WTC11 (cell line): ENCODE measurements at regions not wholly inside any gene's neighbourhood (a gene's known extent, or its start where the extent isn't known, plus 50 kb on each side); places are given as distances from the start of the nearest gene placed in this dataset.

Experiments
- OVOL2 ChIP-seq: fragments of 250-450 bp; sonication (Bioruptor Pico); IDR thresholded peaks from 2 replicates; pipeline ENCODE4 v1.9.0; 2021; ENCODE audit warnings: mild to moderate bottlenecking, borderline replicate concordance
- SP1 ChIP-seq: sonication (generic); formaldehyde crosslinking; conservative IDR thresholded peaks from 2 replicates; pipeline ENCODE4 v1.8.1; 2022; ENCODE audit warnings: missing genetic modification reagents
- TCF7 ChIP-seq: sonication (generic); formaldehyde crosslinking; IDR thresholded peaks from 2 replicates; pipeline ENCODE4 v1.8.0; 2022; ENCODE audit warnings: mild to moderate bottlenecking, low read depth, missing genetic modification reagents, moderate library complexity
- TF ChIP-seq, protein P1 (sequence below): fragments of 200-600 bp; IDR thresholded peaks from 2 replicates; pipeline ENCODE4 v1.8.0; 2022; ENCODE audit warnings: antibody characterized with exemption
- TF ChIP-seq, protein P2 (sequence below): fragments of 250-450 bp; sonication (Bioruptor Pico); IDR thresholded peaks from 2 replicates; pipeline ENCODE4 v2.1.2; 2022; ENCODE audit warnings: mild to moderate bottlenecking, moderate library complexity
- TF ChIP-seq, protein P3 (sequence below): sonication (generic); formaldehyde crosslinking; IDR thresholded peaks from 2 replicates; pipeline ENCODE4 v1.8.0; 2022; ENCODE audit warnings: mild to moderate bottlenecking, missing genetic modification reagents
- TF ChIP-seq, protein P4 (sequence below): sonication (generic); formaldehyde crosslinking; conservative IDR thresholded peaks from 2 replicates; pipeline ENCODE4 v1.8.1; 2022; ENCODE audit warnings: mild to moderate bottlenecking, missing genetic modification reagents

DNA sequence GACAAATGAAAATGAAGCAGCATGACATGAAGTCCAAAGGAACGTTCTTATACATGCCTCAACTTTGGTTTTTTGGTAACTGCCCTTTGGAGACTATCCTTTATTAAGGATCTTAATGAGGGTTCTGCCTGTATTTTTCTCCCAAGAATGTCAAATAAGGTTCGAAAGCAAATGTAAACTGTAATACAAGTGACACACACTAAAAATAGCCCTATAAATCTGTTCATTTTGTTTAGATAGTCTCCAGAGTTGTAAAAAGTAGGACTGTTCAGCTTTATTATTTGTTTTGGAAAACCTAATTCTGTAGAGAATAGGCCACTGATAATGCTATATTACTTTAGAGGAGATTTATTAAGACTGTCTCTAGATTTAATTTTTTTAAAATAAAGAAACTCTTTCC lies 80.5 kb upstream of the CDIN1 start:
- TF ChIP-seq, protein P1, sequence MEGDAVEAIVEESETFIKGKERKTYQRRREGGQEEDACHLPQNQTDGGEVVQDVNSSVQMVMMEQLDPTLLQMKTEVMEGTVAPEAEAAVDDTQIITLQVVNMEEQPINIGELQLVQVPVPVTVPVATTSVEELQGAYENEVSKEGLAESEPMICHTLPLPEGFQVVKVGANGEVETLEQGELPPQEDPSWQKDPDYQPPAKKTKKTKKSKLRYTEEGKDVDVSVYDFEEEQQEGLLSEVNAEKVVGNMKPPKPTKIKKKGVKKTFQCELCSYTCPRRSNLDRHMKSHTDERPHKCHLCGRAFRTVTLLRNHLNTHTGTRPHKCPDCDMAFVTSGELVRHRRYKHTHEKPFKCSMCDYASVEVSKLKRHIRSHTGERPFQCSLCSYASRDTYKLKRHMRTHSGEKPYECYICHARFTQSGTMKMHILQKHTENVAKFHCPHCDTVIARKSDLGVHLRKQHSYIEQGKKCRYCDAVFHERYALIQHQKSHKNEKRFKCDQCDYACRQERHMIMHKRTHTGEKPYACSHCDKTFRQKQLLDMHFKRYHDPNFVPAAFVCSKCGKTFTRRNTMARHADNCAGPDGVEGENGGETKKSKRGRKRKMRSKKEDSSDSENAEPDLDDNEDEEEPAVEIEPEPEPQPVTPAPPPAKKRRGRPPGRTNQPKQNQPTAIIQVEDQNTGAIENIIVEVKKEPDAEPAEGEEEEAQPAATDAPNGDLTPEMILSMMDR = no peak
- TF ChIP-seq, protein P2, sequence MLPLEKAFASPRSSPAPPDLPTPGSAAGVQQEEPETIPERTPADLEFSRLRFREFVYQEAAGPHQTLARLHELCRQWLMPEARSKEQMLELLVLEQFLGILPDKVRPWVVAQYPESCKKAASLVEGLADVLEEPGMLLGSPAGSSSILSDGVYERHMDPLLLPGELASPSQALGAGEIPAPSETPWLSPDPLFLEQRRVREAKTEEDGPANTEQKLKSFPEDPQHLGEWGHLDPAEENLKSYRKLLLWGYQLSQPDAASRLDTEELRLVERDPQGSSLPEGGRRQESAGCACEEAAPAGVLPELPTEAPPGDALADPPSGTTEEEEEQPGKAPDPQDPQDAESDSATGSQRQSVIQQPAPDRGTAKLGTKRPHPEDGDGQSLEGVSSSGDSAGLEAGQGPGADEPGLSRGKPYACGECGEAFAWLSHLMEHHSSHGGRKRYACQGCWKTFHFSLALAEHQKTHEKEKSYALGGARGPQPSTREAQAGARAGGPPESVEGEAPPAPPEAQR (CRISPR knock-in tag) = no peak
- TF ChIP-seq TCF7 (CRISPR knock-in tag) (no peak), SP1 (no peak), OVOL2 (CRISPR knock-in tag) (no peak)
- TF ChIP-seq, protein P3, sequence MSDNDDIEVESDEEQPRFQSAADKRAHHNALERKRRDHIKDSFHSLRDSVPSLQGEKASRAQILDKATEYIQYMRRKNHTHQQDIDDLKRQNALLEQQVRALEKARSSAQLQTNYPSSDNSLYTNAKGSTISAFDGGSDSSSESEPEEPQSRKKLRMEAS (CRISPR knock-in tag) = no peak
- TF ChIP-seq, protein P4, sequence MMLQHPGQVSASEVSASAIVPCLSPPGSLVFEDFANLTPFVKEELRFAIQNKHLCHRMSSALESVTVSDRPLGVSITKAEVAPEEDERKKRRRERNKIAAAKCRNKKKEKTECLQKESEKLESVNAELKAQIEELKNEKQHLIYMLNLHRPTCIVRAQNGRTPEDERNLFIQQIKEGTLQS (CRISPR knock-in tag) = no peak
